GM11168 (cell line): ENCODE measurements at regions not wholly inside any gene's neighbourhood (a gene's known extent, or its start where the extent isn't known, plus 50 kb on each side); places are given as distances from the start of the nearest gene placed in this dataset.

Source experiments
- in situ Hi-C: fragments of 300-500 bp; cut with MboI; formaldehyde crosslinking; loops from one replicate; pipeline ENCODE4 v1.12.0; 2022; ENCODE audit warnings: low sequenced_read_pairs; ENCODE audit not compliant: unreplicated experiment

DNA sequence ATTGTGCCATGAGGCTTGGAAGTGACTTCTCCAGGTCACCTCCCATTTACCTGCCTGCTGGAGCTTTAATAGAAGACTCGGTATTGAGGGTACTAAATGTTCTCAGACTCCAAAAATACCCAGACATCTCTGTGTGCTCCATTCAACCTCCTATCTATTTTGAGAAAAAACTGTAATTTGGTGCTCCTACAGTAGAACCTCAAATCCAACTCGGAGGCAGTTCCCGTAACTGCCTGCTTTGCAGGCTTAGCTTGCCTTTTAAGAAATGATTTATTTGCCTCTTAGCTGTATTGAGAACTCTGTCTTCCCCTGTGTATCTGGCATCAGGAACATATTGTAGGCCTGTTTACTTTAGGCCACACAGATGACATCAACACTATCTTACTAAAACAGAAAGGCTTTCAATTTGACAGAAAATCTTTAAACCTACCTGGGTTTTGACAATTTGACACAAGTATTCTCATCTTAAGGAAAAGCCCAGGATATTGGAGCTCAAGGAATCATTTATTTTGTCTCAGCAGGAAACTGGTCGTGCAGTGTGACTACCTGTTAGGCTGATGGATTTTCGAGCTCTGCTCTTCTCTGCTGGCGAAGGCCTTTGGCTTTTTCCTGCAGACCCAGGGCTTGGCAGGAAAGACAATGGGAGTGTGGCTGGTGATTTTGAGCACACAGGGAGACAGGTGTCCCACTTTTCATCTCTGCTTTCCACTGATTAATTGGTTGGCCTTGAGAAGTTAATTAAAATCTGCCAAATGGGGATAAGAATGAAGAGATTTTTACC, 314.8 kb downstream of the SNAPC1 start:
- in situ Hi-C loops, result no loop called here

DNA sequence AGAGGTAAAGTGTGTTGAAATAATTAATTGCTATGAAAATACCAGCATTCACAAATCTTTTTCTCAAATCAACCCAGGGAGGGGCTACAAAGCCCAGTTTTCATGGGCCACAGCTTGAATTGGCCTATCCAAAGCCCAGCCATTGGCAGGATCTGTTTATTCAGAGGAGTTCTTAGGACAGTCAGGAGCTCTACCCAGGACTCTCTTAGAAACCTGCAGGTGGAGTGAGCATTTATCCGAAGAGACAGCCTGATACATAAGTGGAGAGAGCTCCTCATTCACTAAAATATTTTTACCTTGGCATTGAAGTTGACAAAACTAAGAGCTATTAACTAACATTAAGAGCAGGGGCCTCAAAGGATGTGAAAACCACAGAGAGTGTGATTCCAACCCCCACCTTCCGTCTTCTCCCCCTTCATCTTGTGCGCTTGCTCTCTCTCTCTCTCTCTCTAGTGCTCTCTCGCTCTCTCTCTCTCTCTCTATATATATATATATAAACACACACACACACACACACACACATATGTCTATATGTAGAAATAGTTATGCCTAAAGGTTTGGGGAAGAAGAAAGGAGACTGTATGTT, 315.5 kb downstream of the SNAPC1 start:
- in situ Hi-C loops, result no loop called here

- in situ Hi-C loops, result no loop called here
Measured at GRCh38 chr14:62079038-62079437, 316.8 kb downstream of the SNAPC1 start.

GRCh38 chr14:62081012-62081612, 318.9 kb downstream of the SNAPC1 start:
- in situ Hi-C loops, result no loop called here

DNA sequence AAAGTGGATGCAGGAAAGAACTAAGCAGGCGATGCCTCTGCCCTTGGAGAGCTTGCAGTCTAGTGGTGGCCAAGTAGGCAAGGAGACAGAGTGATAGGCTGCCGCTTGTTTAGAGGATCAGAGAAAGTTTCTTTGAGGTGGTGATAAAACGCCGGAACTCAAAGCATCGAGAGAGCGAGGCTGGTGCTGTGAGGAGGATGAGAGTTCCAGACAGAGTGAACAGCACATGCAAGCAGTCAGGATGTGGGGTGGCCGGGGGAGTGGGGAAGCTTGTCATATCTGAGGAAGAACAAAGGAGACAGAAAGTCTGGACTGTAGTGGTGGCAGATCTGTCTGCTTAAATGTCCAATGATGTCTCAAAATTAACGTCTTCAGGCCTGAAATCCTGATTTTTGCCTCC, 319.7 kb downstream of the SNAPC1 start:
- in situ Hi-C loops, result no loop called here

- in situ Hi-C loops, result no loop called here
Measured at GRCh38 chr14:62082779-62083178, 320.6 kb downstream of the SNAPC1 start.

GRCh38 chr14:62084020-62084419, 321.8 kb downstream of the SNAPC1 start:
- in situ Hi-C loops, result no loop called here

- in situ Hi-C loops, result no loop called here
Measured at GRCh38 chr14:62087191-62087590, 325.0 kb downstream of the SNAPC1 start.

DNA sequence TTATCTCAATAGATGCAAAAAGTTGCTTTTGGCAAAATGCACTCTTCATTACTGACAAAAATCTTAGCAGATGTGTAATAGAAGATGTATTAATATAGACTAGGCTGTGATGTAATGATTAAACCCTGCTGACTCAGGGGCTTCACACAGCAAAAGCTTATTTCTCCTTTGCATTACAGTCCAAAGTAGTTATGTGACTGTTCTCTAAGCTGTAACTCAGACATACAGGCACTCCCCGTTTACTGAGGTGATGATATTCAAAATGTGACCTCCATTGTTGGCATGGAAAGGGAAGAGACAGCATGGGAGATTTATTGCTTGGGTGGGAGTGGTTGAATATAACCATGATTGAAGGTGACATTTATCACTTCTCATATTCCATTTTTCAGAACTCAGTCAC, 331.5 kb downstream of the SNAPC1 start:
- in situ Hi-C loops, result no loop called here

GRCh38 chr14:62097072-62097471, 334.9 kb downstream of the SNAPC1 start:
- in situ Hi-C loops, result no loop called here

DNA sequence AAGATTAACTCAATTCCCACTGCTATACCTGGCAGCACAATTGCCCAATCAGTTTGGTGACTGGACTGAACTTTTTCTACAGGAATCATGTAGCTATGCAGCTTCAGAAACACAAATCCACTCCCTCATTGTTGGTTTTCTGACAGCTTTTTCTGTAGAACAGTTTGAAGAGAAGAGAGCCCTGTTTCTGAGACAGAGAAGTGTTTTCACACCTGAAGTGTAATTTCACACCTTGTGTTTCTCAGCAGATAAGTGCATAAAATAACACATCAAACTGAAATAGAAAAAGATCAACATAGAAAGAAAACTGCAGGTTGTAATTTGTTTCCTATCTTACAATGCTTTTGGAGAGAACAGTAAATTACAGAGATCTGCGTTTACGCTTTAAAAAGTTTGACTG, 335.6 kb downstream of the SNAPC1 start:
- in situ Hi-C loops, result no loop called here

DNA sequence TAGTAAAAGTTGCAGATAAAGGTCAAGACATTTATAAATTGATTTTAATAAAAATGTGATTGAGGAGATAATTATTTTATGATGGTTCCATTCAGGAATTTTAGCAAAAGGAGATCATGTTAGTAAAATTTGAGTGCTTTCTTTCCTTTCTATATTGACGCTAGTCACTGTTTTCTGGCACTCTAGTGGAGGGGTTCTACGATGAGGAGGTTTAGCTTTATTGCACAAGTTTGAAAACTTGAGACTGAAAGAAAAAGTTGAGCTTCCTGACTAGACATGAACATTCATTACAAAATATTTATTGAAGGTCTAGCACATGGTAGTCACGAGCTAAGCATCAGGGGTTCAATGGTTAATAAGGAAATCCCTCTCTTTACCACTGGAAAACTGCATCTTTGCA, 336.1 kb downstream of the SNAPC1 start:
- in situ Hi-C loops, result no loop called here

DNA sequence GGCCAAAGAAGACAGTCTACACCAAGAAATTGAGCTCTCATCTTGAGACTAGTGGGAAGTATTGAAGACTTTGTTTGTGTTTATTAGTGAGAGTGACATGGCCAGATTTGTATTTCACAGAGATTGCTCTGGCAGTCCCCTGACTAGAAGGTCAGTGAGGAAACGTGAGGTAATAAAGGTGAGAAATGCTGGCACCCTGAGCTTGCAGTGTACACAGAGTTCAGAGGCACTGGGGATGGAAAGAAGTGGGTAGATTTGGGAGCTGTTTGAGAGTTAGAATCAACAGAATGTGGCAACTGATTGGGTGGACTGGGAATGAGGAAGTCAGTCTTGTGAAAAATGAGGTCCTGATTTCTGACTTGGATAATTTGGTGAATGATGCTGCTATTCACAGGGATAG, 336.9 kb downstream of the SNAPC1 start:
- in situ Hi-C loops, result no loop called here

DNA sequence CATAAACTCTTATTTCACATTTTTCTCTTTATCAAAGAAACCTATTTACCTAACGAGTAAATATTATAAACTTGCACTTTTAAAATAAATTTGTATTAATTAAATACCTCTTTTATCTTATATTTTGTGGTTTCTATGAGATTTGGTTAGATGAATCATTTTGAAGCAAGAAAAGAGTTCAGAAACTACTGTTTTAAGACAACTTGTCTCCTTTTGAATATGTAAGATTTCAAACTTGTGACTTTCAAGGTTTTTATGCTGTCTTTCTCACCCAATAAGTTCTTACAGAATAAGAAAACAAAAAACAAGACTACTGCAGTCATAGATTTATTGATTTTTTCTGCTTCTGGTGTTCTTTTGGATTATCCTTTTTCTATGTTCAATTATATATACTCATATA, 339.0 kb downstream of the SNAPC1 start:
- in situ Hi-C loops, result no loop called here

GRCh38 chr14:62101673-62102348, 339.6 kb downstream of the SNAPC1 start:
- in situ Hi-C loops, result no loop called here

DNA sequence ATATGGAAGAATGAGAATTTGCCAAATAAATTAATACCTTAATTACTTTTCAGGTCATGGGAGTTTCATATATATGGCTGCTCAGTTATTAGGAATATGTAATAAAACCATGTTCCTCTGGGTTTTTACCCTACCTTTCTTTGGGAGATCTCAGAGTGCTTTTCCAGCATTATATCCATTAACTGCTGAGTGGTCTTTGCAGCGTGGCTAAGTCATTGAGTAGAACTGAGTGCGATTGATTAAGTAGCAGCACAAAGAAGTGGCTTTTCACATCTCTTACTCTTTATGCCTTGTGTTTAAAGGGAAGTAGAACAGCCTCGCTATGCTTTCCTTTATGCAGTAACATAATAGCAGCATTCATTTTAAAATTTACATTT, 340.1 kb downstream of the SNAPC1 start:
- in situ Hi-C loops, result no loop called here

GRCh38 chr14:62103464-62103863, 341.2 kb downstream of the SNAPC1 start:
- in situ Hi-C loops, result no loop called here

- in situ Hi-C loops, result no loop called here
Measured at GRCh38 chr14:62110941-62111340, 348.7 kb downstream of the SNAPC1 start.

GRCh38 chr14:62117010-62117750, 355.0 kb downstream of the SNAPC1 start:
- in situ Hi-C loops, result no loop called here

DNA sequence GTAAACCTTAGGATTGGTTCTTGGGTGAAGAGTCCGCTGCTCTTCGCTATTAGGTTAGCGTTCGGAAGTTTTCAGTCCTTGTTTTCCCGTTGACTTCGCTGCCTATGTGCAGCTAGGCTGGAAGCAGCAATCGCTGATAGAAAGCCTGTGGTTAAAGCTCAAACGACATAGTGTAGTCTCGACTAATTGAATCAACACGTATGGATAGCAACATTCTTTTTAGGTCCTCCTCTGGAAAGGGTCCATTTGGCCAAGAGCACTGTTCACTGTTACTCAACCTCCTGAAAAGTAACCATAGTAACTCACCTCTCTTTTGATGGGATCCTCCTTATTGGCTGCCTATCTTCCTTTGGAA, 355.5 kb downstream of the SNAPC1 start:
- in situ Hi-C loops, result no loop called here

- in situ Hi-C loops, result no loop called here
Measured at GRCh38 chr14:62118461-62118860, 356.2 kb downstream of the SNAPC1 start.
